Sigmoid colon (tissue), 6 donors: ENCODE measurements at regions not wholly inside any gene's neighbourhood (a gene's known extent, or its start where the extent isn't known, plus 50 kb on each side); places are given as distances from the start of the nearest gene placed in this dataset.

Experiments used
- DNase-seq: peaks from one replicate; pipeline ENCODE4 v3.0.0-alpha.2; 2019
- H3K27ac ChIP-seq, 4 donors: fragments of 200-600 bp; sonication (generic); one replicate each; pipeline ENCODE4 v1.5.1; 2016 to 2019; ENCODE audit warnings: mild to moderate bottlenecking in 1 of 4
- H3K27me3 ChIP-seq, 3 donors: fragments of 200-600 bp; sonication (generic); one replicate each; pipeline ENCODE4 v1.5.1; 2019; ENCODE audit warnings: mild to moderate bottlenecking in 1 of 3
- H3K36me3 ChIP-seq, 4 donors: fragments of 200-600 bp; sonication (generic); one replicate each; pipeline ENCODE4 v1.5.1; 2016 to 2019
- H3K4me1 ChIP-seq, 4 donors: fragments of 200-600 bp; sonication (generic); one replicate each; pipeline ENCODE4 v1.5.1; 2017 to 2019
- H3K4me3 ChIP-seq, 4 donors: fragments of 200-600 bp; sonication (generic); one replicate each; pipeline ENCODE4 v1.5.1; 2017 to 2019; ENCODE audit warnings: mild to moderate bottlenecking in 2 of 4, moderate library complexity in 1 of 4
- H3K9me3 ChIP-seq, 4 donors: fragments of 200-600 bp in 3 of 4; sonication (generic) in 3 of 4; one replicate each; pipeline versions ENCODE4 v1.5.1 to v1.6.1; 2013 to 2019
- CTCF ChIP-seq, 4 experiments: fragments of 450-650 bp in 3 of 4; fragments of 200-600 bp in 1 of 4; IDR thresholded peaks; one replicate each; pipeline ENCODE4 v1.5.1; 2016 to 2019; ENCODE audit warnings: antibody characterized with exemption in 4 of 4, mild to moderate bottlenecking in 3 of 4, moderate library complexity in 2 of 4
- EP300 ChIP-seq, 4 donors: sonication (generic); formaldehyde crosslinking; IDR thresholded peaks; one replicate each; pipeline ENCODE4 v1.6.1; 2017; ENCODE audit warnings: antibody characterized with exemption in 4 of 4
- POLR2A ChIP-seq, 2 donors: fragments of 450-650 bp; IDR thresholded peaks; one replicate each; pipeline ENCODE4 v1.6.1; 2016; ENCODE audit warnings: antibody characterized with exemption in 2 of 2, mild to moderate bottlenecking in 2 of 2, moderate library complexity in 2 of 2
- POLR2AphosphoS5 ChIP-seq, 4 donors: sonication (generic); formaldehyde crosslinking; IDR thresholded peaks; one replicate each; pipeline ENCODE4 v1.6.1; 2017; ENCODE audit warnings: antibody characterized with exemption in 4 of 4
- WGBS, 2 donors: extraction: QIAGEN DNeasy Blood & Tissue Kit; methylation state at CpG; one replicate each; pipeline ENCODE4 v1.1.7; 2013; 5-methylcytosine and 5-hydroxymethylcytosine counted together
- intact Hi-C: fragments of 100-400 bp; cut with DNase I; formaldehyde crosslinking; loops from one replicate; pipeline ENCODE4 v1.15.1; 2023
- donor health status: healthy with polysubstance abuse.
- donor health status: healthy.

- Histone ChIP-seq H3K27ac (no peak overlapping the region), H3K4me1 (no peaks in the 10 kb centered on the region), H3K36me3 (no peaks in the 10 kb centered on the region), H3K4me3 (no peak overlapping the region), H3K9me3 (peaks cover 0 to 2% (median under 1%) of the 10 kb centered on the region in 4 donors), H3K27me3 (no peaks in the 10 kb centered on the region)
- intact Hi-C loops: no loop called here
- TF ChIP-seq POLR2A (IDR thresholded peaks at IDR 0.05) (no peak), EP300 (IDR thresholded peaks at IDR 0.05) (no peak), POLR2AphosphoS5 (IDR thresholded peaks at IDR 0.05) (no peak), CTCF (IDR thresholded peaks at IDR 0.05) (no peak)
- no peak for DNase-seq
- 52 to 62% methylated on average over 4 of the region's 4 CpGs for WGBS, 2 donors
These were observed 577.9 kb downstream of the C6orf118 start for GRCh38 chr6:164731539-164731938.

- no peak for TF ChIP-seq POLR2A (IDR thresholded peaks at IDR 0.05)
- TF ChIP-seq CTCF (IDR thresholded peaks at IDR 0.05): no peak
- TF ChIP-seq POLR2AphosphoS5 (IDR thresholded peaks at IDR 0.05): no peak
- TF ChIP-seq EP300 (IDR thresholded peaks at IDR 0.05): no peak
- no peak for DNase-seq
- H3K27me3 ChIP-seq: no peaks in the 10 kb centered on the region
- peaks cover 0 to 5% (median 0%) of the 10 kb centered on the region in 4 donors for H3K9me3 ChIP-seq
- H3K36me3 ChIP-seq: no peaks in the 10 kb centered on the region
- WGBS, 2 donors: 48 to 57% methylated on average over 4 of the region's 4 CpGs
- H3K4me3 ChIP-seq: no peak overlapping the region
- H3K4me1 ChIP-seq: no peaks in the 10 kb centered on the region
- H3K27ac ChIP-seq: no peak overlapping the region
- intact Hi-C loops: no loop called here
These were observed 587.9 kb downstream of the C6orf118 start for GRCh38 chr6:164721460-164721859.

GRCh38 chr6:164700497-164700896 lies 608.9 kb downstream of the C6orf118 start:
- Histone ChIP-seq H3K27ac (no peak overlapping the region), H3K36me3 (no peaks in the 10 kb centered on the region), H3K27me3 (no peaks in the 10 kb centered on the region), H3K4me1 (no peaks in the 10 kb centered on the region), H3K4me3 (no peak overlapping the region), H3K9me3 (peaks cover 0 to 3% (median 0%) of the 10 kb centered on the region in 4 donors)
- TF ChIP-seq EP300 (IDR thresholded peaks at IDR 0.05) (no peak), CTCF (IDR thresholded peaks at IDR 0.05) (no peak), POLR2A (IDR thresholded peaks at IDR 0.05) (no peak), POLR2AphosphoS5 (IDR thresholded peaks at IDR 0.05) (no peak)
- DNase-seq: no peak
- intact Hi-C loops: no loop called here
- WGBS, 2 donors: 66 to 82% methylated on average over 1 of the region's 1 CpG

GRCh38 chr6:164695896-164696295 lies 613.5 kb downstream of the C6orf118 start:
- no peak for TF ChIP-seq CTCF (IDR thresholded peaks at IDR 0.05)
- no peak for TF ChIP-seq EP300 (IDR thresholded peaks at IDR 0.05)
- TF ChIP-seq POLR2AphosphoS5 (IDR thresholded peaks at IDR 0.05): no peak
- no peak for TF ChIP-seq POLR2A (IDR thresholded peaks at IDR 0.05)
- intact Hi-C loops: no loop called here
- H3K36me3 ChIP-seq: no peaks in the 10 kb centered on the region
- H3K4me3 ChIP-seq: no peak overlapping the region
- 48 to 76% methylated on average over 4 of the region's 4 CpGs for WGBS, 2 donors
- no peaks in the 10 kb centered on the region for H3K4me1 ChIP-seq
- H3K27ac ChIP-seq: no peak overlapping the region
- no peaks in the 10 kb centered on the region for H3K27me3 ChIP-seq
- no peak for DNase-seq
- peaks cover 0 to 7% (median 0%) of the 10 kb centered on the region in 4 donors for H3K9me3 ChIP-seq

- peaks cover 0 to 7% (median 0%) of the 10 kb centered on the region in 4 donors for H3K9me3 ChIP-seq
- no peak overlapping the region for H3K27ac ChIP-seq
- no peaks in the 10 kb centered on the region for H3K4me1 ChIP-seq
- WGBS, 2 donors: 74 to 86% methylated on average over 3 of the region's 3 CpGs
- no peak for DNase-seq
- TF ChIP-seq POLR2A (IDR thresholded peaks at IDR 0.05) (no peak), POLR2AphosphoS5 (IDR thresholded peaks at IDR 0.05) (no peak), EP300 (IDR thresholded peaks at IDR 0.05) (no peak), CTCF (IDR thresholded peaks at IDR 0.05) (no peak)
- H3K4me3 ChIP-seq: no peak overlapping the region
- H3K36me3 ChIP-seq: no peaks in the 10 kb centered on the region
- intact Hi-C loops: no loop called here
- H3K27me3 ChIP-seq: no peaks in the 10 kb centered on the region
These were observed 615.0 kb downstream of the C6orf118 start for GRCh38 chr6:164694386-164694785.
